ENCODE measurements at regions not wholly inside any gene's neighbourhood (a gene's known extent, or its start where the extent isn't known, plus 50 kb on each side); places are given as distances from the start of the nearest gene placed in this dataset.

- TF ChIP-seq POLR2A (IDR thresholded peaks at IDR 0.05; ENCODE audit: low read length): no peak
- no peak for TF ChIP-seq GATA1 (IDR thresholded peaks at IDR 0.05; ENCODE audit: low read depth, low read length)
Measured at GRCh38 chr6:50966532-50966931, 147.9 kb downstream of the TFAP2B start.

Measured in erythroblast (primary cell).